ENCODE measurements at regions not wholly inside any gene's neighbourhood (a gene's known extent, or its start where the extent isn't known, plus 50 kb on each side); places are given as distances from the start of the nearest gene placed in this dataset.

GRCh38 chrX:49760290-49760890 is 64.6 kb upstream of the PAGE1 start:
- intact Hi-C loops (cut with DNase I; ENCODE audit: low total_unique reads), result loop anchor here (10.0 kb wide), 1 partner anchor 476 kb away; no protein-coding TSS in a partner anchor
- H3K27me3 ChIP-seq, result peaks cover 0 to 5% (median 0%) of the 10 kb centered on the region in 3 donors
- no peak overlapping the region for H3K27ac ChIP-seq
- H3K4me1 ChIP-seq, result no peaks in the 10 kb centered on the region
- no peak overlapping the region for H3K4me3 ChIP-seq
- DNase-seq, result peak in 1 of 2 donors; percentile 30
- H3K36me3 ChIP-seq, result no peaks in the 10 kb centered on the region
- H3K9me3 ChIP-seq, result peaks cover 0 to 2% (median under 1%) of the 10 kb centered on the region in 4 donors
- TF ChIP-seq POLR2AphosphoS5 (IDR thresholded peaks at IDR 0.05) (no peak), EP300 (IDR thresholded peaks at IDR 0.05) (no peak), POLR2A (IDR thresholded peaks at IDR 0.05) (no peak), CTCF (IDR thresholded peaks at IDR 0.05) (no peak)
- 55 to 69% (median 64%) methylated on average over 6 of the region's 6 CpGs for WGBS, 5 donors

- WGBS, 5 donors, result 7 to 33% (median 17%) methylated on average over 2 of the region's 2 CpGs
Measured at GRCh38 chrX:49756692-49757091, 60.9 kb upstream of the PAGE1 start.

GRCh38 chrX:49754233-49754857 is 58.6 kb upstream of the PAGE1 start:
- DNase-seq, result peak; percentile 46 to 69
- H3K4me1 ChIP-seq, result no peaks in the 10 kb centered on the region
- H3K27ac ChIP-seq, result no peak overlapping the region
- peaks cover 0 to 7% (median 2%) of the 10 kb centered on the region in 4 donors for H3K9me3 ChIP-seq
- no peak for TF ChIP-seq EP300 (IDR thresholded peaks at IDR 0.05)
- TF ChIP-seq POLR2A (IDR thresholded peaks at IDR 0.05), result no peak
- TF ChIP-seq POLR2AphosphoS5 (IDR thresholded peaks at IDR 0.05), result no peak
- TF ChIP-seq CTCF (IDR thresholded peaks at IDR 0.05), result peak in 4 of 7 experiments; percentile 42 to 47 (median 44)
- H3K36me3 ChIP-seq, result no peaks in the 10 kb centered on the region
- no peak overlapping the region for H3K4me3 ChIP-seq
- intact Hi-C loops (cut with DNase I; ENCODE audit: low total_unique reads), result no loop called here
- WGBS, 5 donors, result 14 to 16% (median 14%) methylated on average over 6 of the region's 6 CpGs
- H3K27me3 ChIP-seq, result peaks cover 0 to 5% (median 0%) of the 10 kb centered on the region in 3 donors

More at GRCh38 chrX:49756692-49757091, 60.9 kb upstream of the PAGE1 start:
- intact Hi-C loops (cut with DNase I; ENCODE audit: low total_unique reads), result no loop called here
- Histone ChIP-seq H3K9me3 (peaks cover 0 to 7% (median 2%) of the 10 kb centered on the region in 4 donors), H3K4me3 (no peak overlapping the region), H3K4me1 (no peaks in the 10 kb centered on the region), H3K27ac (no peak overlapping the region), H3K36me3 (no peaks in the 10 kb centered on the region), H3K27me3 (peaks cover 0 to 10% (median 0%) of the 10 kb centered on the region in 3 donors)
- TF ChIP-seq CTCF (IDR thresholded peaks at IDR 0.05), result no peak
- peak in 1 of 3 donors; percentile 7 for TF ChIP-seq POLR2AphosphoS5 (IDR thresholded peaks at IDR 0.05)
- TF ChIP-seq POLR2A (IDR thresholded peaks at IDR 0.05), result no peak
- no peak for DNase-seq

GRCh38 chrX:49753691-49754090 is 57.9 kb upstream of the PAGE1 start:
- H3K27ac ChIP-seq, result no peak overlapping the region
- TF ChIP-seq POLR2A (IDR thresholded peaks at IDR 0.05) (no peak), CTCF (IDR thresholded peaks at IDR 0.05) (no peak), EP300 (IDR thresholded peaks at IDR 0.05) (no peak), POLR2AphosphoS5 (IDR thresholded peaks at IDR 0.05) (no peak)
- no peak for DNase-seq
- H3K4me1 ChIP-seq, result no peaks in the 10 kb centered on the region
- peaks cover 0 to 5% (median 0%) of the 10 kb centered on the region in 3 donors for H3K27me3 ChIP-seq
- H3K4me3 ChIP-seq, result no peak overlapping the region
- 77 to 86% (median 84%) methylated on average over 5 of the region's 5 CpGs for WGBS, 5 donors
- no peaks in the 10 kb centered on the region for H3K36me3 ChIP-seq
- intact Hi-C loops (cut with DNase I; ENCODE audit: low total_unique reads), result no loop called here
- H3K9me3 ChIP-seq, result peaks cover 0 to 7% (median 2%) of the 10 kb centered on the region in 4 donors
